ENCODE measurements at regions not wholly inside any gene's neighbourhood (a gene's known extent, or its start where the extent isn't known, plus 50 kb on each side); places are given as distances from the start of the nearest gene placed in this dataset.

DNA sequence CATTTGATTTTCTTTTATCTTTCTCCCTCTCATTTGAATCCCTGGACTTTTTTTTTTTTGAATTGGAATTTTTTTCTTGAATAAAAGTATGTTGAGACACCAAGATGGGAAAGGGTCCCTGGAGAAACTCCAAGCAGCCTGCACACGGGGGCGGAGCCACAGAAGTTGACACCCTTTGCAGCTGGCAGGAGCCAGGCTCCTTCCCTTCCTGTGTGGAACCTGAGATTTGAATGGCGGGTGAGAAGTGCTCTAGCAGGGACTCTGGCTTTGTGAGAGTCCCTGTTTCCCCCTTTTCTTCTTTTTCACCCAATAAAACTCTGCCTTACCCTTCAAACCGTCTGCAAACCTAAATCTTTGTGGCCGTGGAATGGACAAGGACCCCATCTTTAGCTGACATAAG, 1381.0 kb upstream of the MIR17HG start:
- Histone ChIP-seq H3K36me3 (ENCODE audit: control insufficient read depth, insufficient read depth, low read length) (no peaks in the 10 kb centered on the region), H3K27ac (ENCODE audit: extremely low read depth, low read depth, low read length) (no peak overlapping the region), H4K20me1 (replicated peaks; ENCODE audit: control insufficient read depth, insufficient read depth, low read length) (no peaks in the 10 kb centered on the region), H3K27me3 (ENCODE audit: control insufficient read depth in 2 of 2, insufficient read depth in 2 of 2, low read length in 2 of 2) (no peaks in the 10 kb centered on the region), H3K4me2 (ENCODE audit: insufficient read depth, low read length) (no peak overlapping the region), H2AFZ (ENCODE audit: low read depth, low read length) (no peak overlapping the region), H3K9me3 (replicated peaks; ENCODE audit: control insufficient read depth, insufficient read depth, low read depth, low read length) (peaks cover 7% of the 10 kb centered on the region; the same call in 1 of the 2 replicates), H3K79me2 (ENCODE audit: control insufficient read depth, insufficient read depth, low read length) (no peaks in the 10 kb centered on the region), H3K9ac (ENCODE audit: insufficient read depth in 1 of 2, low read depth in 2 of 2, low read length in 2 of 2) (no peak overlapping the region), H3K9me1 (ENCODE audit: control insufficient read depth, insufficient read depth, low read length) (no peaks in the 10 kb centered on the region), H3K4me1 (replicated peaks in 1 of 2; ENCODE audit: control insufficient read depth in 2 of 2, insufficient read depth in 2 of 2, low read length in 2 of 2) (no peaks in the 10 kb centered on the region), H3K4me3 (no peak overlapping the region)
- POLR2A ChIA-PET, result interaction anchor here (1.6 kb wide), 1 partner anchor 10 kb away, joined by 5 read pairs; no protein-coding TSS in a partner anchor
- TF ChIP-seq ZNF274 (IDR thresholded peaks at IDR 0.05; ENCODE audit: borderline replicate concordance, low read depth, low read length), result no peak
- TF ChIP-seq, protein P1, sequence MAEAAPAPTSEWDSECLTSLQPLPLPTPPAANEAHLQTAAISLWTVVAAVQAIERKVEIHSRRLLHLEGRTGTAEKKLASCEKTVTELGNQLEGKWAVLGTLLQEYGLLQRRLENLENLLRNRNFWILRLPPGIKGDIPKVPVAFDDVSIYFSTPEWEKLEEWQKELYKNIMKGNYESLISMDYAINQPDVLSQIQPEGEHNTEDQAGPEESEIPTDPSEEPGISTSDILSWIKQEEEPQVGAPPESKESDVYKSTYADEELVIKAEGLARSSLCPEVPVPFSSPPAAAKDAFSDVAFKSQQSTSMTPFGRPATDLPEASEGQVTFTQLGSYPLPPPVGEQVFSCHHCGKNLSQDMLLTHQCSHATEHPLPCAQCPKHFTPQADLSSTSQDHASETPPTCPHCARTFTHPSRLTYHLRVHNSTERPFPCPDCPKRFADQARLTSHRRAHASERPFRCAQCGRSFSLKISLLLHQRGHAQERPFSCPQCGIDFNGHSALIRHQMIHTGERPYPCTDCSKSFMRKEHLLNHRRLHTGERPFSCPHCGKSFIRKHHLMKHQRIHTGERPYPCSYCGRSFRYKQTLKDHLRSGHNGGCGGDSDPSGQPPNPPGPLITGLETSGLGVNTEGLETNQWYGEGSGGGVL (CRISPR knock-in tag; IDR thresholded peaks at IDR 0.05), result 0 out of 2 replicates have a peak, but pooled peaks have one; percentile 11
- FAIRE-seq, result no peak
- BruUV-seq (replicated peaks), result no TSS peak
- CTCF ChIA-PET (ENCODE audit: low intra/inter-chr PET ratio), result interaction anchor here (0.6 kb wide), 1 partner anchor 267 kb away, joined by 3 read pairs; no protein-coding TSS in a partner anchor
- DNase-seq (ENCODE audit: extremely low read depth in 1 of 4, low spot score in 3 of 4), result no peak
- WGBS (ENCODE audit: insufficient coverage, low coverage, missing lambda C conversion rate), result under 1% methylated on average over 5 of the region's 5 CpGs
- no peak for ATAC-seq
- in situ Hi-C loops (cut with MboI), result no loop called here
- intact Hi-C loops (cut with micrococcal nuclease), result no loop called here

DNA sequence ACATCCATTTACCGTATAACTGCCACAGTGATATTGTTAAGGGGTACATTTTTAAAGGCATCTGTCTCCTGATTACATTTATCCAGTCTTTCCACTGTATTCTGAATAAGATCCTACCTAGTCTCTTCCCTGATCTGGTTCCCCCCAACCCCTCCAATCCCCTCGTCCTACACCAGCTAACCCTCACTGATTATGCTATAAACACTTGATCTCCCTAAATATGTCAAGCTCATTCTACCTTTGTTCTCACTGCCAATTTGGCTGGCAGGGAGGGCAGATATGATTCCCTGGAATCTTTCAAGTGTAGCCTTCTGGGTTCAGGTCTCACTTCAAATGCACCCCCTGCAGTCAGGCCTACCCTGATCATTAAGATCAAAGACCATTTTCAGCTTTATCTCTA, 1379.8 kb upstream of the MIR17HG start:
- DNase-seq (ENCODE audit: extremely low read depth in 1 of 4, low spot score in 3 of 4) (no peak), FAIRE-seq (no peak), ATAC-seq (no peak)
- BruUV-seq (replicated peaks), result no TSS peak
- peaks cover 7% of the 10 kb centered on the region; the same call in 1 of the 2 replicates for H3K9me3 ChIP-seq (replicated peaks; ENCODE audit: control insufficient read depth, insufficient read depth, low read depth, low read length)
- no peak overlapping the region for H3K27ac ChIP-seq (ENCODE audit: extremely low read depth, low read depth, low read length)
- H3K9me1 ChIP-seq (ENCODE audit: control insufficient read depth, insufficient read depth, low read length), result no peaks in the 10 kb centered on the region
- CTCF ChIA-PET (ENCODE audit: low intra/inter-chr PET ratio), result no interaction called here
- intact Hi-C loops (cut with micrococcal nuclease) (no loop called here), in situ Hi-C loops (cut with MboI) (no loop called here)
- H2AFZ ChIP-seq (ENCODE audit: low read depth, low read length), result no peak overlapping the region
- H3K4me1 ChIP-seq (replicated peaks in 1 of 2; ENCODE audit: control insufficient read depth in 2 of 2, insufficient read depth in 2 of 2, low read length in 2 of 2), result no peaks in the 10 kb centered on the region
- POLR2A ChIA-PET, result interaction anchor here (1.6 kb wide), 1 partner anchor 8 kb away, joined by 5 read pairs; no protein-coding TSS in a partner anchor
- H3K4me2 ChIP-seq (ENCODE audit: insufficient read depth, low read length), result no peak overlapping the region
- no peaks in the 10 kb centered on the region for H3K36me3 ChIP-seq (ENCODE audit: control insufficient read depth, insufficient read depth, low read length)
- H3K9ac ChIP-seq (ENCODE audit: insufficient read depth in 1 of 2, low read depth in 2 of 2, low read length in 2 of 2), result no peak overlapping the region
- no peaks in the 10 kb centered on the region for H3K27me3 ChIP-seq (ENCODE audit: control insufficient read depth in 2 of 2, insufficient read depth in 2 of 2, low read length in 2 of 2)
- H3K79me2 ChIP-seq (ENCODE audit: control insufficient read depth, insufficient read depth, low read length), result no peaks in the 10 kb centered on the region
- H4K20me1 ChIP-seq (replicated peaks; ENCODE audit: control insufficient read depth, insufficient read depth, low read length), result no peaks in the 10 kb centered on the region
- WGBS (ENCODE audit: insufficient coverage, low coverage, missing lambda C conversion rate), result 8% methylated on average over 2 of the region's 2 CpGs
- no peak overlapping the region for H3K4me3 ChIP-seq
- no peak for TF ChIP-seq PHF21A (IDR thresholded peaks at IDR 0.05; ENCODE audit: borderline replicate concordance, low read depth)
- TF ChIP-seq TCF15 (CRISPR knock-in tag; IDR thresholded peaks at IDR 0.05), result 0 out of 2 replicates have a peak, but pooled peaks have one; percentile 15
- TF ChIP-seq RBM39 (optimal IDR thresholded peaks at IDR 0.05; ENCODE audit: low read depth, low read length), result no peak
- TF ChIP-seq HOXB6 (CRISPR knock-in tag; IDR thresholded peaks at IDR 0.05; ENCODE audit: borderline replicate concordance), result no peak
- TF ChIP-seq IRF2 (CRISPR knock-in tag; IDR thresholded peaks at IDR 0.05), result peak; percentile 64; the same call in 1 of the 2 replicates
- TF ChIP-seq CBX2 (IDR thresholded peaks at IDR 0.05; ENCODE audit: insufficient read depth, low read length, poor library complexity, severe bottlenecking), result no peak
- TF ChIP-seq NR2F6 (CRISPR knock-in tag; IDR thresholded peaks at IDR 0.05), result no peak
- TF ChIP-seq, protein P2, sequence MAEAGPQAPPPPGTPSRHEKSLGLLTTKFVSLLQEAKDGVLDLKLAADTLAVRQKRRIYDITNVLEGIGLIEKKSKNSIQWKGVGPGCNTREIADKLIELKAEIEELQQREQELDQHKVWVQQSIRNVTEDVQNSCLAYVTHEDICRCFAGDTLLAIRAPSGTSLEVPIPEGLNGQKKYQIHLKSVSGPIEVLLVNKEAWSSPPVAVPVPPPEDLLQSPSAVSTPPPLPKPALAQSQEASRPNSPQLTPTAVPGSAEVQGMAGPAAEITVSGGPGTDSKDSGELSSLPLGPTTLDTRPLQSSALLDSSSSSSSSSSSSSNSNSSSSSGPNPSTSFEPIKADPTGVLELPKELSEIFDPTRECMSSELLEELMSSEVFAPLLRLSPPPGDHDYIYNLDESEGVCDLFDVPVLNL (CRISPR knock-in tag; IDR thresholded peaks at IDR 0.05; ENCODE audit: low read depth), result no peak
- TF ChIP-seq ZEB2 (IDR thresholded peaks at IDR 0.05), result no peak
- TF ChIP-seq NFYB (IDR thresholded peaks at IDR 0.05; ENCODE audit: extremely low read depth, insufficient read length), result no peak

Data from K562 (cell line).